GM19351 (cell line): ENCODE measurements at regions not wholly inside any gene's neighbourhood (a gene's known extent, or its start where the extent isn't known, plus 50 kb on each side); places are given as distances from the start of the nearest gene placed in this dataset.
"Not testable (repeated sequence)": the region's sequence is repeated elsewhere in the genome, so short reads cannot be mapped to it uniquely, and the experiment has no call there.

ENCODE experiments used
- ATAC-seq: cut with Tn5 transposase; IDR thresholded peaks from one replicate; pipeline ENCODE4 v1.9.1; 2021; ENCODE audit warnings: mild to moderate bottlenecking, moderate library complexity; ENCODE audit not compliant: unreplicated experiment

- ATAC-seq, result not testable (repeated sequence)
Observed at GRCh38 chr4:107332656-107333055, 296.5 kb upstream of the DKK2 start.

GRCh38 chr4:107330916-107331315 lies 294.8 kb upstream of the DKK2 start:
- ATAC-seq, result no peak

DNA sequence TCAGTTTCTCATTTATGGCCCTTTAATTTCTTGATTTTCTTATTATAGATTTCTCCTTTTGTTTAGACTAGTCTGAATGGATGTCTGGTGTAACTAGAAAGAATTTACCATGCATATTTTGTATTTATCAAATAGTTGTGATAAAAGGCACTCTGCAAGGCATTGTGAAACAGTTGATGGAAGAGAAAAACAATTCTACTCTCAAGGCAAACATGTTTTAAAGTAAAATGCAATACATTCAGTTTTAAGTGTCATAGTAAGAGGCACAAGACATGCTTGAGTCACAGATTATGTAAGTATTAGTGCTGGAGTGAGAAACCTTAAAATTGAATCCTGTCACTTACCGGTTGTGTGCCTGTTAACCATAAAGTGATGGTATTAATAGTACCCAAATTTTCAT lies 283.3 kb upstream of the DKK2 start:
- ATAC-seq, result no peak

DNA sequence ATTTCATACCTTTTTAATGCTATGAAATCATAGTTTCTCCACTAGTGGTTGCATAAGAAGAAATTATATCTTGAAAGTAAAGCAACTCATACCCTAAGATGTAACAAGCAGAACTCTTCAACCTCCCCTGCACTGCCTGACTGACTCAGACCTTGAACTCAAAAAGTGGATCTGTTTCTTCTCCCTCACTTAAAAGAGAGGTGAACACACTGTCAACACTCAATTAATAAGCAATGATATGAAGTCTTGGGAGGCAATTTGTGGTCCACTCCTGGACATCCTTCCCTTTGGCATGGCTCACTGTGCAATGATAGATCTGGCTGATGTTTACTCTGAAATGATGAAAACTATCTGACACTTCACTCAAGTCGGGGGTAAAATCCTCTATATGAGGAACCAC lies 282.0 kb upstream of the DKK2 start:
- no peak for ATAC-seq

DNA sequence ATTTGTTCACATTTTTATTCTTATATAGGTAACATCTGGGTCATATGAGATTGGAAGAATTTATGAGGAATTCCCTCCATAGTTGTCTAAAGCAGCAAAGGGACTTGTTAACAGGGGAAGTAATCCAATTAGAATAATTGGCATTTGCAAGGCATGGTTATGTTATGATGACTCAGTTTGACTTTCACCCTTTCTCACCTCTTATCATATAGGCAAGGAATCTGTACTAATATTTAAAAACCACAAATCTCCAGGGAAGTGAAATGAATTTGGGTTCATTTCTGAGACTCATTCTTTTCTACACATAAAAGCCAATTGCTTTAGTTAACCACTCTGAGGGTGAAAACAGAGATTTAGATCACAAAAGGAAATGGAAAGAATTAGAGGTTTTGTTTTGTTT lies 281.5 kb upstream of the DKK2 start:
- ATAC-seq, result no peak

DNA sequence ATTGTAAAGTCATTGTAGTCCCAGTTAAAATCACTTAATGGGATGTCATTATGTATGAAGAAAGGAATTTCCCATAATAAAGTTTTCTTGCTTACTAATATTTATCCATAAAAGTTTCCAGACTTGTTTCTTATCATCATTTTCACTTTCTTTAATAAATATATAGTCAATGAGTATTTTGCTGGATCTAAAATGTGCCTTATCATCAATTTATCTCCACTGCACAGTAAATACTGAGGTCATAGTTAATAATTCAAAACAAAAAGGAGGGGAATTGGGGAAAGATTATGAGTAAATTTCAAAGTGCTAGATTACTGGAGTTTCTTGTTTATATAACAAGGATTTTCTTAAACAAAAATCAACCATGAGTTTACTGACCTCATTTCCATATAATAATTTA lies 279.5 kb upstream of the DKK2 start:
- no peak for ATAC-seq

- ATAC-seq, result no peak
Observed at GRCh38 chr4:107314156-107314555, 278.0 kb upstream of the DKK2 start.

DNA sequence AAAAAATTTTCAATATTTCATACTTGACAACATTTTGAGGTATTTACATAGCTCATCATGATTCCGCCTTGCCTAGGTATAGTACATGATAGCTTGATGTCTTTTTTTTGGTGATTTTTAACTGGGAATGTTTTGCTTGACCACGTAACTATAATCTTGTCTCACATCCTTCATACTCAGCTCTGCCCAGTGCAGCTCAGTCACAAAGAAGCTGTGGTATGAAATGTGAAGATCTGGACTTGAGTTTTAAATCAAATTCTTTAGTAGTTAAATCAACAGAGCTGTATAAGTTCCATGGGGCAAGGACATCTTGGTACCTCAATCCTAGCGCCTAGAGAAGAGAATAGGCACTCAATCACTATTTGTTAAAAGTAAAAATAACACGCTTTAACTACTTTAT lies 276.3 kb upstream of the DKK2 start:
- no peak for ATAC-seq

- no peak for ATAC-seq
Observed at GRCh38 chr4:107304699-107305286, 268.7 kb upstream of the DKK2 start.

DNA sequence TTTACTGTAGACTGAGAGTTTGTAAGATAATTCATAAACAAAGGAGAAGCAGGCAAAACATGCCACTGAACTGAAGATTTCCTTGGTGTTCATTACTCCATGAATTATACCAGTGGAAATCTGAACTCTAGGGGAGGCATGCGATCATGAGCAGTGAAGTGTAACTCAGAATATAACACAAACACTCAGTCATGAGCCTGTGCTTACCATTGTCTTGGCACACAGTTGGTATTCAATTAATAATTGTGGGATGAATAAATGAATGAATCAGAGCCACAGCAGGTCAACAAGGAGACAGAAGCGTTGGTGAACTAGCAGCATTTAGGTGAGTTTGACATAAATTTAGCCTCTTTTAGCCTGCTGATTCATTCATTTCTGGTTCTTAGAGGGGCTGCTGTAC lies 263.5 kb upstream of the DKK2 start:
- no peak for ATAC-seq

- ATAC-seq, result no peak
Observed at GRCh38 chr4:107292979-107293378, 256.9 kb upstream of the DKK2 start.

GRCh38 chr4:107283587-107284559 lies 247.8 kb upstream of the DKK2 start:
- ATAC-seq, result no peak

- no peak for ATAC-seq
Observed at GRCh38 chr4:107279733-107280132, 243.6 kb upstream of the DKK2 start.

- ATAC-seq, result no peak
Observed at GRCh38 chr4:107278791-107279483, 242.8 kb upstream of the DKK2 start.

DNA sequence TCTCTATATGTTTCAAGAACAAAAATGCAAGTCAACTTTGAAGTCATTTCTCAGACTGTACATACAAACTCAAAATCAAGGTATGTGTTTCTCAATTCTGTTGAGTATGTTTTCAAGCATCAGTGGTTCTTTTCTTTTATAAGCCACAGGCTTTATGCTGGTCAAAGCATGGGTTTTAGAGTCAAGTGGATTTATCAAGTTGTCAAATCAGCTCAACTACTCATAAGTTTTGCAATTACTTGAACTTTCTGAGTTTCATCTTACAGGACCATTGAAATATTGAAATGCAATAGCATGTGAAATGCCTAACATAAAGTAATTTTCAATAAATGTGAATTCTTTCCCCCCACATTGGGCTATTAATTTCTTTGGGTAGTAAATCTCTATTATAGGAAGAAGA lies 239.9 kb upstream of the DKK2 start:
- no peak for ATAC-seq

DNA sequence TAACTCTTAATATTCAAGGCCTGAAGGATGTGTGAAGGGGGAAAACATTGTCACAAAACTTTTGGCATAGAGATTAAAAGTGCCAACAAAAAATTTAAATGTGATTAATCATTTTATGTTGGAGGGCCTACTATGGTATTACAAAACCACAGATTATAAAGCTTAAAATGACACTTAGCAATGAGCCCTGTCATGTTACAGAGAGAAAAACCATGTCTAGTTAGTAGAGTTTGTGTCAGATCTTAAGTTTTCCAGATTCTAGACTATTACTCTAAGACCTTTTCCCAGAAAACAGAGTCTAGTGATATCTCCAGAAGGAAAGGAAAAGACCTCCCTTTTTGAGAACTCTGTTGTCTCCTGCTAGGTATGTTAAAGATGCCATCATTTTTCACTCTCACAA lies 239.1 kb upstream of the DKK2 start:
- no peak for ATAC-seq

GRCh38 chr4:107270614-107271013 lies 234.5 kb upstream of the DKK2 start:
- no peak for ATAC-seq

DNA sequence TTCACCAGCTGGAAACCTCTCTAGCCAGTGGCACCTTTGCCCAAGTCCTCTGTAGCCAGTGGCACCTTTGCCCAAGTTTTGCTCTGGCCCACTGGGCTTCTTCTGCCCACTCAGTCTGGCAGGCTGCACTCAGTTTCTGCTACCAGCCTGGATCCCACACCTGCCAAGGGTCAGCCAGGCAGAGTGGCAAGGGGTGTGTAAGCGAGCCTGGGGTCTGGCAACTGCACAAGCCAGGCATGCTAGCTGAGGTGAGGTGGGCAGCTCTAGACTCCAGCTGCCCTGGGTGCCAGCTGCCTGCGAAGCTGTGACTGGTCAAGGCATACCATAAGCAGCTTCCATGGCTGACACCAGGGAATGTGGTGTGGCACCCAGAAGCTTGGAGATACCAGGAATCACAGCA lies 233.1 kb upstream of the DKK2 start:
- ATAC-seq, result no peak

DNA sequence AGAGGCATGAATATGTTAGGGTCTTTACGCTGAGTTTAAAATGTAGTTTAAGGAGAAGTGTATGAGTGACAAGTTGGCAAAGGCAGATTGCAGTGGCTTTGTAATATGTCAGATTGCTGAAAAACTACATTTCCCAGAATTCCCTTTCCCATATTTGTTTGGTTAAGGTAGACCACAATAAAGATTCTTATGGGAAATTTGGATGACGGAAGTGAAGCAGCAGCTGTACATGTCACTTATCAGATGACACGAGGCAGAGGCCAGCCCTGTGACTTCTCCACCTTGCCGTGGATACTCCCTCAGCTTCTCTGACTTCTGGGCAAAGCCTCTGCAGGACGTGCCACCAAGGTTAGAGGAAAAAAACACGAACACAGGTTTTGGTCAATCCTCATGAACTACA lies 229.7 kb upstream of the DKK2 start:
- ATAC-seq, result no peak

GRCh38 chr4:107261241-107261874 lies 225.2 kb upstream of the DKK2 start:
- no peak for ATAC-seq

DNA sequence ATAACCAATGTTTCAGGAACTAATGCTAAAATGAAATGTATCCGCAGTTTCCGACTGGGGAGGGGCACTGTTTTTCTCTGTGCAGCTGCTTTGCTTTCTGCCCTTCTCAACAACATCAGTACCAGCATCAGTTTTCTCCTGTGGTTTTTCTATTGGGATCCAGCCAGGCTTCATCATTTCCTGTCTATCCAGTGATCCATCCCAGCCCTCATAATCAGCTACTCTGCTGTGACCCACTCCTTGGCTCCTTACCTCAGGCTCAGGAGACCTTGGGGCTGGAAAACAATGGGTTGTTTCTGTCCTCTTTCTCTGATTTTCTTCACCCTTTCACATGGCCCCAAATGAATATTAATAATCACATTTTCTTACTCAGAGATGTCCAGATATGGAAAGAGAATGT lies 222.2 kb upstream of the DKK2 start:
- ATAC-seq, result no peak
